Activated CD8-positive, alpha-beta memory T cell treated with anti-CD3 and anti-CD28 coated beads for 4 hours (primary cell): ENCODE measurements at regions not wholly inside any gene's neighbourhood (a gene's known extent, or its start where the extent isn't known, plus 50 kb on each side); places are given as distances from the start of the nearest gene placed in this dataset.

Source experiments
- DNase-seq, 2 donors: peaks; one replicate each; pipeline ENCODE4 v3.0.0-alpha.2; 2020; ENCODE audit warnings: low read depth in 2 of 2

GRCh38 chr21:15370462-15370975 is 305.7 kb upstream of the NRIP1 start:
- DNase-seq: no peak

- no peak for DNase-seq
Measured at GRCh38 chr21:15373941-15374340, 309.1 kb upstream of the NRIP1 start.

- no peak for DNase-seq
Measured at GRCh38 chr21:15379776-15380175, 315.0 kb upstream of the NRIP1 start.

DNA sequence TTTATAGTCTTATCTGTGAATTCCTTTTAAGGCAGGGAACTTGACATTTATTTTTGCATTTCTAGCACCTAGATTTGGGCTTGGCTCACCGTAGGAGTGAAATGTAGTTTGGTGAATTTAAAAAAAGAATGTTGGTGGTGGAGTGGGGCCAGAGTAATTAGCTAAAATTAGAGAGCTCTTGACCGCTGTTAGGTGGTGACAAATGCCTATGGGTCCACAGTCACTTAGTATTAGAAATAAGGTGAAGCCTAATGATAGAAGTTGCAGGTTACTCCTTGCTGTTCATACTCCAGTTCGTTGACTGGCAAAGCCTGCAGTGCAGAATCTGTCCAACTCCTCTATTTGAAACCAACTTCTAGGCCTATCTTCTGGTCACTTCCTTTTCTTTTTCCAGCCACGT is 318.8 kb upstream of the NRIP1 start:
- DNase-seq: no peak

DNA sequence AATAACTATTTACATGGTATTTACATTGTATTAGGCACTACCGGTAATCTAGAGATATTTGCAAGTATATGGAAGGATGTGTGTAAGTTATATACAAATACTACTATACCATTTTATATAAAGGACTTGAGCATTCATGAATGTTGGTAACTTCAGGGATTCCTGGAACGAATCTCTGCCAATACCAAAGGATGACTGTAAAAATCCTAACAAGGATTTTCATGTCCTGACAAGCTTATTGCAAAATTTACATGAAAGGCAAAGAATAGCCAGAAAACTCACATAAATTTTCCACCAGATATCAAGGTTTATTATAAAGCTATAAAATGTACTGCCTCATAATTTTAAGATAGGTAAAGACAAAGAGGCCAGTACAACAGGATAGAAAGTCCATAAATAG is 325.2 kb upstream of the NRIP1 start:
- DNase-seq: no peak

DNA sequence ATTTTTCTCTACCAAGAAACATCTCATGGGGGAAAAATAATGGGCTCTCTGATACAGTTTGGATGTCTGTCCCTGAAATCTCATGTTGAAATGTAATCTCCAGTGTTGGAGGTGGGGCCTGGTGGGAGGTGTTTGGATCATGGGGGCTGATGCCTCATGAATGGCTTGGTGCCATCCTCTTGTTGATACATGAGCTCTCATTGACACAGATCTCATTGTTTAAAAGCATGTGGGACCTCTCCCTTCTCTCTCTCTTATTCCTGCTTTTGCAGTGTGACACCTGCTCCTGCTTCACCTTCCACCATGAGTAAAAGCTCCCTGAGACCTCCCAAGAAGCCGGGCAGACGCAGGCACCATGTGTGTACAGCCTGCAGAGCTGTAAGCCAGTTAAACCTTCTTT is 332.5 kb upstream of the NRIP1 start:
- DNase-seq: no peak

DNA sequence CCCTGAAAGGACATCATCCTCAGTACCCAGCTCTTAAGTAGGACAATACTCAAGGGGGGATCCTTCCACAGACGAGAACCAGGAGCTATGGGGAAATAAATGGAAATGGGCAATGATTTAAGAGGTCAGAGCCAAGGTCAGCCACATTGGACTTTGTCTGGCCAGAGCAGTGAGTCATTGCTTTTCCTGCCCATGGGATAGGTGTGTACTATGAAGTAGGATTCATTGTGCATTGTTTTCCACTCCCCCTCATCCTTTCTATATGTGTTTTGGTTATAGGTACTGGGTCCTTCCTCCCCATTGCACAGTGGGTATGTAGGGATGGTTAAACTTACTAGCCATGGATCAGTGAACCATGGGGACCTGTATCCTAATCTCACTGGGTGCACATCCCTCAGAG is 328.9 kb upstream of the USP25 start:
- DNase-seq: no peak

DNA sequence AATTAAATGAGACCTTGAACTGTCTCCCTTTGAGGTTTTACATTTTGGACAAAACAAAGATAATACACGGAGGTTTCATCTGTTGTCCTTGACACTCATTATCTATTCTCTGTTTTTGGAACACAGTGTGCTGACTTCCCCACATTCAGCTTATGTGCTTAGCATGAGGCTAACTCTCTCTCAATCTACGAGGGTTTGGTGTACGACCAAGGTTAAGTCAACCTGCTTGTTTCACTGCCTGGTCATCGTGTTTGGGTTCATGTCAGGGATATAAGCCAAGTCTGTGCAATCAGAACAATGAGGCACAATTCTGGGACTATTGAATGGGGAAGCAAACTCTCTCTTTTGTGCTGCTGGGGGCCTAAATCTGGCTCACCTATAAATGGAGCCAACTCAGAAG is 328.5 kb upstream of the USP25 start:
- no peak for DNase-seq

DNA sequence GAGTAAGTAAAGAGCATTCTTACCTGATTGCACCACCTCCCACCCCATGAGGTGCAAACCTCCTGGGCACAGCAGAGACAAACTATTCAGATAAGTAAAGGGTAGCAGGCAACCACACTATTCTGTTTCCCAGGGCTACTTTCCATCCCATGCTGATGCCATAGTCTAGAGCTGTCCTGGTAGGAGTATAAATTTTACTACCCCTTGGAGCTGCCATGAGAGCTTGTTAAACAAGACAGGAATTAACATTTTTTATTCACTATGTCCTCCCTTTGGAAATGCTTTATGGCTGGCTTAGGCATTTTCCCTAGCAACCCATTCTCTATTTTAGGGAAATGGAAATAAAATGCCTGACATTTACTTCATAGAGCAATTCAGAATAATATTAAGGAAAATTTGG is 324.6 kb upstream of the USP25 start:
- no peak for DNase-seq

GRCh38 chr21:15406791-15407190 is 323.0 kb upstream of the USP25 start:
- DNase-seq: no peak

DNA sequence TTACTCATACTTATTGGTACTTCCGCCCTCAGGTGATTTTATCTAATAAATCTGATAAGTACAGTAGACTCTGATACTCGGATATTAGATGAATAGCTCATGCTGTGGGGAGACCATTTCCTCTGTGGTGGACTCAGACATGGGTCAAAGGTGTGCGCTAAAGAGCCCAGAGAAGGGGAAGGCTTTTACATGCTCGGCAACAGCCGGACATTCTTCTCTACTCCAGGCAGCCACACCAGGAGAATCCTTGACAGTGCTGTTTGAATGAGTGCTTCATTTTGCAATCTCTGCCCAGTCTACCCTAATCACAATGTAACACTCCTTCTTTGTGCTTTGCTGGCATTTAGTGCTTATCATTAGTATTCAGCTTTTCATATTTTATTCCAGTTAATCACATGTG is 322.2 kb upstream of the USP25 start:
- no peak for DNase-seq

DNA sequence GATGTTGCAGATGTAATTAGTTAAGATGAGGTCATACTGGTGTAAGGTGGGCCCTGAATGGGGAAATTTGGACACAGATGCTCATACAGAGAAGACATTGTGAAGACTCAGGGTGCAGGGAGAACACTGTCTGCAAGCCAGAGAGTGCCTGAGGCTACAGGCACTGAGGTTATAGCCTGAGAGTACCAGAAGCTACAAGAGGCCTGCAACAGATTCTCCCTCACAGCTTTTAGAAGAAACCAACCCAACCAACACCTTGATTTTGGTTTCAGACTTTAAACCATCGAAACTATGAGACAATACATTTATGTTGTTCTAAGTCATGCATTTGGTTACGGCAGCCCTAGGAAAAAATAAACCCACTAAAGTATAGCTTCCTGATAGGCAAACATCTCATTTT is 321.7 kb upstream of the USP25 start:
- no peak for DNase-seq

DNA sequence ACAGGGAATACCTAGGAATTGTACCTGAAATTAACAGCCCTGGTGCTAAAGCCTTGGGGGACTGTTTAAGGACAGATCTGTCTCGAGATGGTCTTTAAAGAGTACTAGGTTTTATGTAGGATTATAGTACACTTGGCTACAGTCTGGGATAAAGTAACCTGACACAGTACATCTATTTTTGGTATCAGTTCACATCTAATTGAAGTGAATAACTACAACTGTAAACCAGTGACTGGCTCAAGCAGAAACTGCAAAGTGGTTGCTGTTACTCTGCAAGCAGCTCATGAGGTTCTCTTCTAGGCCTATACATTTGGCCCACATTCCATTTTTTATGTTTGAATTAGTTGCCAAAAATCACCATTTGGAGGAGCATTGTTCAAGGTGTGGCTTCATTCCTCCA is 320.8 kb upstream of the USP25 start:
- DNase-seq: no peak

DNA sequence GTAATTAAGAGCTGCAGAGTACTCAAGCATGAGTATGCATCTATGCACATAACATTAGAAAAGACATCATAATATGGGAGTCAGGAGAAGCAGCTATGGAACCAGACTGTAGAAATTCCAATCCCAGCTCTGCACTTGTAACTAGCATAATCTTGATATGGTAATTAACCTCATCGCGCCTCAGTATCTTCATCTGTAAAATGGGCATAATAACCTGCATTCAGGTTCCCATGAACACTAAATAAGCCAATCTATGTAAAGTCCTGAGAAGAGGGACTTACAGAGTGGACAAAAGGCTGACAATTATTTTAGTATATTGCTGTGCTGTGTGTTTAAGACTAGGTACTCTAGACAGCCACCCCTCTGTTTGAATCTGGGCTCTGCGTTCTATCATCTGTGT is 318.9 kb upstream of the USP25 start:
- DNase-seq: no peak

DNA sequence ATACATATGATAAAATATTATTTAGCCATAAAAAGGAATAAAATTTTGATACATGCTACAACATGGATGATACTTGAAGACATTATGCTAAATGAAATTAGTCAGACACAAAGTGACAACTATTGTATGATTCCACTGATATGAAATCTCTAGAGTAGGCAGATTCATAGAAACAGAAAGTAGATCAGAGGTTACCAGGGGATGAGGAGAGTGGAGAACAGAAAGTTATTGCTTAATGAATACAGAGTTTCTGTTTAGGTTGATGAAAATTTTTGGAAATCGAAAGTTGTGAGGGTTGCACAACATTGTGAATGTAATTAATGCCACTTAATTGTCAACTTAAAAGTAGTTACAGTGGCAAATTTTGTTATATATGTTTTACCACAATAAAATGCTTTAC is 315.7 kb upstream of the USP25 start:
- no peak for DNase-seq

GRCh38 chr21:15415541-15416261 is 314.1 kb upstream of the USP25 start:
- DNase-seq: no peak

- no peak for DNase-seq
Measured at GRCh38 chr21:15421441-15421881, 308.3 kb upstream of the USP25 start.

DNA sequence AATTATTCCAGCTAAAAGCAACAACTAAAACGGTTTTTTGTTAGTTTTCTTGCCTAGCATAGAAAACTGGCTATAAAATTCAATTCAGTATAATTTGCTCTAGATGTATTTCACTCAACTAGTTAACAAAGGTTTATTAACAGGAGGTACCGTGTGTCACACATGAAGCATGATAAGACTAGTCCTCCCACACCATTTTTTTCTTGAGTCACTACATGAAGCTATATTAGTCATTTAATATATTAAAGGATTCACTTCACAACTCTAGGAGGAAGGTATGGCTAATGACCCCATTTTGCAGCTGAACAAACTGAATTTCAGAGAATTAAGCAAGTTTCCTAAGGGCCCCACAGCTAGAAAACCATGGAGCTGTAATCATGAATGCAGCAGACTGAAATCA is 307.8 kb upstream of the USP25 start:
- DNase-seq: no peak

- DNase-seq: no peak
Measured at GRCh38 chr21:15422783-15423182, 307.0 kb upstream of the USP25 start.

- no peak for DNase-seq
Measured at GRCh38 chr21:15423676-15424445, 305.9 kb upstream of the USP25 start.

DNA sequence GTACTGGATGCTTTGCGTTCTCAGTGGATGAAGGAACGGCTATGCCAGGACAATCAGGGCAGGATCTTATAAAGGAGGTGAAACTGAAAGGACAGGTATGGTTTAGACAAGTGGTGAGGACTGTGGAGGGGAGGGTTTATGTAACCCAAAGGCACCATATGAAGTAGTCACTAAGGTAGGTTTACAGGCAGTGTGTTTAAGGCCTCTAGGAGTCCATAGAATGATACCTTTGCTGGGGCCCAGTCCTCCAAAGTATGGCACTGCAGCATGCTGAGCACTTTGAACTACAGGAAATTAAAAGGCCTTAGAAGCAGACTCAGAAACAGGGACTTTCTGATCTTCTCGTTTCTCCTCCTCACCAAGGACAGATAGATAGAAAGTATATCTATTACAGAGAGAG is 304.7 kb upstream of the USP25 start:
- no peak for DNase-seq

GRCh38 chr21:15430023-15430422 is 299.8 kb upstream of the USP25 start:
- DNase-seq: no peak

- no peak for DNase-seq
Measured at GRCh38 chr21:15430577-15430976, 299.2 kb upstream of the USP25 start.
